BJ (cell line): ENCODE measurements at regions not wholly inside any gene's neighbourhood (a gene's known extent, or its start where the extent isn't known, plus 50 kb on each side); places are given as distances from the start of the nearest gene placed in this dataset.
"Not testable (repeated sequence)": the region's sequence is repeated elsewhere in the genome, so short reads cannot be mapped to it uniquely, and the experiment has no call there.

Experiments
- CTCF ChIA-PET: fragments of 350-600 bp; formaldehyde crosslinking; extraction: SDS; loops from one replicate; lab custom pipeline; 2021; ENCODE audit warnings: antibody characterized with exemption, inconsistent platforms; lab: Yijun Ruan, JAX
- POLR2A ChIA-PET: fragments of 300-600 bp; sonication (Branson Sonifier 250); formaldehyde crosslinking; extraction: SDS; loops from one replicate; lab custom pipeline; 2021; ENCODE audit warnings: antibody characterized with exemption; lab: Charles Lee
- DNase-seq: peaks from one replicate; pipeline ENCODE4 v3.0.0-alpha.2; 2011; ENCODE audit warnings: low read depth
- H3K27me3 ChIP-seq: 2 replicates; pipeline ENCODE4 v1.6.0; 2011; ENCODE audit warnings: low read length; ENCODE audit not compliant: control insufficient read depth, insufficient read depth
- H3K36me3 ChIP-seq: 2 replicates; pipeline ENCODE4 v1.5.1; 2011; ENCODE audit warnings: low read length; ENCODE audit not compliant: control insufficient read depth, insufficient read depth
- H3K4me3 ChIP-seq: 2 replicates; pipeline ENCODE4 v1.5.1; 2011; ENCODE audit warnings: low read depth, mild to moderate bottlenecking, control low read depth, low read length
- TF ChIP-seq, protein P1 (sequence below): IDR thresholded peaks from 2 replicates; pipeline ENCODE4 v1.5.1; 2011; ENCODE audit warnings: low read depth, mild to moderate bottlenecking, control low read depth, inconsistent platforms, low read length, moderate library complexity; ENCODE audit not compliant: insufficient read depth

DNA sequence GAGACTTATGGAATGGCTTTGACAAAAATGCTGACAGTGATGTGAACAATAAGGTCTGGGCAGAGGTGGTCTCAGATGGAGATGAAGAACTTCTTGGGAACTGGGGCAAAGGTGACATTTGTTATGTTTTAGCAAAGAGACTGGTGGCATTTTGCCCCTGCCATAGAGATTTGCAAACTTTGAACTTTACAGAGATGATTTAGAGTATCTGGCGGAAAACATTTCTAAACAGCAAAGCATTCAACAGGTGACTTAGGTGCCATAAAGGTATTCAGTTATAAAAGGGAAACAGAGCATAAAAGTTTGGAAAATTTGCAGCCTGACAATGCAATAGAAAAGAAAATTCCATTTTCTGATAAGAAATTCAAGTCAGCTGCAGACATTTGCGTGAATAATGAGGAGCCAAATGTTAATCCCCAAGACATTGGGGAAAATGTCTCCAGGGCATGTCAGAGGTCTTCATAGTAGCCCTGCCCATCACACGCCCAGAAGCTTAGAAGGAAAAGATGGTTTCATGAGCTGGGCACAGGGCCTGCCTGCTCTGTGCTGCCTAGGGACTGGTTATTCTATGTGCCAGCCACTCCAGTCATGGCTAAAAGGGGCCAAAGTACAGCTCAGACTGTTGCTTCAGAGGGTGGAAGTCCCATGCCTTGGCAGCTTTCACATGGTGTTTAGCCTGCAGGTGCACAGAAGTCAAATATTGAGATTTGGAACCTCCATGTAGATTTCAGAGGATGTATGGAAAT lies 782.2 kb downstream of the TRAM1L1 start:
- POLR2A ChIA-PET: no interaction called here
- Histone ChIP-seq H3K36me3 (no peaks in the 10 kb centered on the region), H3K27me3 (no peaks in the 10 kb centered on the region), H3K4me3 (no peak overlapping the region)
- CTCF ChIA-PET: no interaction called here
- no peak for DNase-seq
- TF ChIP-seq, protein P1, sequence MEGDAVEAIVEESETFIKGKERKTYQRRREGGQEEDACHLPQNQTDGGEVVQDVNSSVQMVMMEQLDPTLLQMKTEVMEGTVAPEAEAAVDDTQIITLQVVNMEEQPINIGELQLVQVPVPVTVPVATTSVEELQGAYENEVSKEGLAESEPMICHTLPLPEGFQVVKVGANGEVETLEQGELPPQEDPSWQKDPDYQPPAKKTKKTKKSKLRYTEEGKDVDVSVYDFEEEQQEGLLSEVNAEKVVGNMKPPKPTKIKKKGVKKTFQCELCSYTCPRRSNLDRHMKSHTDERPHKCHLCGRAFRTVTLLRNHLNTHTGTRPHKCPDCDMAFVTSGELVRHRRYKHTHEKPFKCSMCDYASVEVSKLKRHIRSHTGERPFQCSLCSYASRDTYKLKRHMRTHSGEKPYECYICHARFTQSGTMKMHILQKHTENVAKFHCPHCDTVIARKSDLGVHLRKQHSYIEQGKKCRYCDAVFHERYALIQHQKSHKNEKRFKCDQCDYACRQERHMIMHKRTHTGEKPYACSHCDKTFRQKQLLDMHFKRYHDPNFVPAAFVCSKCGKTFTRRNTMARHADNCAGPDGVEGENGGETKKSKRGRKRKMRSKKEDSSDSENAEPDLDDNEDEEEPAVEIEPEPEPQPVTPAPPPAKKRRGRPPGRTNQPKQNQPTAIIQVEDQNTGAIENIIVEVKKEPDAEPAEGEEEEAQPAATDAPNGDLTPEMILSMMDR: no peak

DNA sequence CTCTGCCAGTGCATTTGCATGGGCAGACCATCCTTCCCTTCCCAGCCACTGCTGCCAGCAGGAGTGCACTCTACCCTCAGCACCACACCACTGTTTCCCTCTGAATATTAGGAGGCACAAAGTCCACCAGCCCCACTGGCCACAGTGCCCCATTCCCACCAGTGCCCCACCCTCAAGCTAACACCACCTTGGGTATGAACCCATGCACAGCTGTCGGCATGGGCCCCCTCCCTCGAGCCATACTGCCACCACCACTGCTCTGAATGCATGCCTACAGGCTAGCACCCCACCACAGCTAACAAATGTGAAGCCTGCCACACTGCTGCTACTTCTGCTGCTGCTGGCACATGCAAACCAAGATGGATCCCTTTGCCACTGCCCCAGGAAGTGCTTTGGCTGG lies 810.4 kb downstream of the TRAM1L1 start:
- CTCF ChIA-PET: no interaction called here
- POLR2A ChIA-PET: no interaction called here
- no peak for DNase-seq

DNA sequence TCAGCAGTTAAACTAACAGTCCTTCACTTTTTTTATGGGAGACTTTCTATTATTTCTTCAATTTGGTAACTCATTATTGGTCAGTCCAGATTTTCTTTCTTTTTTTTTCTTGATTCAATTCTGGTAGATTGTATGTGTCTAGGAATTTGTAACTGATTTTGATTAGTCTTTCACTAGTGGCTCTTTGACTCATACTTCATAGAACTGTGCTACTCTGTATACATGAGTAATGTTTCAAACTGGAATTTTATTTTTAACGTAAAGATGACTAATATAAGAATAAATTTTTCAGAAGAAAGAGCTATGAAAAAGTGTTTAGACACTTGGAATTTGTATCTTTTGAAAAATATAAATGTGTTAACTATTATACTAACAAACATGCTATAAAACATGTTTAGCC lies 813.0 kb downstream of the TRAM1L1 start:
- DNase-seq: no peak
- no peaks in the 10 kb centered on the region for H3K36me3 ChIP-seq
- ChIA-PET POLR2A (no interaction called here), CTCF (no interaction called here)
- no peak overlapping the region for H3K4me3 ChIP-seq
- no peaks in the 10 kb centered on the region for H3K27me3 ChIP-seq
- TF ChIP-seq, protein P1: no peak

More for the DNA sequence above, 810.4 kb downstream of the TRAM1L1 start:
- TF ChIP-seq, protein P1: no peak
- H3K27me3 ChIP-seq: no peaks in the 10 kb centered on the region
- H3K4me3 ChIP-seq: no peak overlapping the region
- H3K36me3 ChIP-seq: no peaks in the 10 kb centered on the region

DNA sequence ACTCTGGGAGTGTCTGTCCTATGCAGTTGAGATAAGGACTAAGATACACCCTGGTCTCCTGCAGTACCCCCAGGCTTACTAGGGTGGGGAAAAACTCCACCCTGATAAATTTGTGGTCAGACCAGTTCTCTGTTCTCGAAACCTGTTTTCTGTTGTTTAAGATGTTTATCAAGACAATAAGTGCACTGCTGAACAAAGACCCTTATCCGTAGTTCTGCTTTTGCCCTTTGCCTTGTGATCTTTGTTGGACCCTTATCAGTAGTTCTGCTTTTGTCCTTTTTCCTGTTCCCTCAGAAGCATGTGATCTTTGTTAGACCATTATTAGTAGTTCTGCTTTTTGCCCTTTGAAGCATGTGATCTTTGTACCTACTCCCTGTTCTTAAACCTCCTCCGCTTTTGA lies 824.4 kb downstream of the TRAM1L1 start:
- POLR2A ChIA-PET, H3K36me3 ChIP-seq, H3K4me3 ChIP-seq, CTCF ChIA-PET, DNase-seq, H3K27me3 ChIP-seq: not testable (repeated sequence)

DNA sequence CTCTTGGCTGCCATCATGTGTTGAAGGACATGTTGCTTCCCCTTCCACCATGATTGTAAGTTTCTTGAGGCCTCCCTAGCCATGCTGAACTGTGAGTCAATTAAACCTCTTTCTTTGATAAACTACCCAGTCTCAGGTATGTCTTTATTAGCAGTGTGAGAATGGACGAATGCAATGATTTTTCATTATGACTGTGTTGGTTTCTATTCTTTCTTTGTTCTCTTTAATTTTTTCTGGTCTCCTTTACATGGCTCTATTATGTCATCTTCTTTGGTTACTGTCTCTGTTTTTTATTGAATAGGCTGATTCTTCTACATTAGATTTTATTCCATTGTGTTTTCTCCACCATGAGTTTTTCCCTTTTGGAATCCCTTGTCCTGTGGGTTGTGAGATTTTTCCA lies 840.6 kb downstream of the TRAM1L1 start:
- Histone ChIP-seq H3K36me3 (no peaks in the 10 kb centered on the region), H3K4me3 (no peak overlapping the region), H3K27me3 (no peaks in the 10 kb centered on the region)
- ChIA-PET POLR2A (no interaction called here), CTCF (no interaction called here)
- TF ChIP-seq, protein P1: no peak
- DNase-seq: no peak

DNA sequence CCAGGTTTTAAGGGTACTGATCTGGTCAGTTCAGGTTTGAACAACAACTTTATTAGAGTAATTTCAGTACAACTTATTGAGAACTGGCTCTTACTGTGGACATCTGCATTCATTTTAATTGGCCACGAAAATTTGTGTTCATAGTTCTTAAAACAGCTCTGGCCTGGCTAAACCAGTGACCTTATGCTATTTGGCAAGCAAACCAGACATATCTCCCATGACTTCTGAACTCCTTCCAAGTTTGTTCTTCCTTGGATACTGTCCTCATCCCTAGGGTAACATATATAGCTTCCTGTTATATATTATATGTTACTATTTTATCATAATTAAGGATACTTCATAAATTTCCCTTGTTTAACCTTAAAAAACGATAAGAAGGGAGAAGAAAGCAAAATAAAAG lies 841.9 kb downstream of the TRAM1L1 start:
- TF ChIP-seq, protein P1: no peak
- Histone ChIP-seq H3K36me3 (no peaks in the 10 kb centered on the region), H3K27me3 (no peaks in the 10 kb centered on the region), H3K4me3 (no peak overlapping the region)
- POLR2A ChIA-PET: no interaction called here
- CTCF ChIA-PET: no interaction called here
- no peak for DNase-seq
